H1 (cell line): ENCODE measurements at regions not wholly inside any gene's neighbourhood (a gene's known extent, or its start where the extent isn't known, plus 50 kb on each side); places are given as distances from the start of the nearest gene placed in this dataset.

ENCODE experiments used
- CBX8 ChIP-seq: fragments of 300-800, 300-1000 bp; sonication (generic); IDR thresholded peaks from 2 replicates; pipeline ENCODE4 v1.7.1; 2016; ENCODE audit warnings: low read depth, low read length, borderline replicate concordance
- JUND ChIP-seq: IDR thresholded peaks from 2 replicates; pipeline ENCODE4 v1.6.1; 2011; ENCODE audit warnings: mild to moderate bottlenecking, improper control_type of control experiment, low read length
- POLR2A ChIP-seq, 2 experiments: IDR thresholded peaks; 1 replicate in 1 of 2; 2 replicates in 1 of 2; pipeline ENCODE4 v1.6.1; 2011; ENCODE audit warnings: low read depth in 2 of 2, low read length in 2 of 2, mild to moderate bottlenecking in 2 of 2; ENCODE audit errors: control extremely low read depth in 1 of 2
- SUZ12 ChIP-seq: fragments of 200-600 bp; sonication (generic); IDR thresholded peaks from 2 replicates; pipeline ENCODE4 v1.6.1; 2012; ENCODE audit warnings: mild to moderate bottlenecking, inconsistent platforms, low read length, moderate library complexity, mixed read lengths
- TF ChIP-seq, protein P1 (sequence below): IDR thresholded peaks from 2 replicates; pipeline ENCODE4 v1.6.1; 2011; ENCODE audit warnings: low read length, improper control_type of control experiment

DNA sequence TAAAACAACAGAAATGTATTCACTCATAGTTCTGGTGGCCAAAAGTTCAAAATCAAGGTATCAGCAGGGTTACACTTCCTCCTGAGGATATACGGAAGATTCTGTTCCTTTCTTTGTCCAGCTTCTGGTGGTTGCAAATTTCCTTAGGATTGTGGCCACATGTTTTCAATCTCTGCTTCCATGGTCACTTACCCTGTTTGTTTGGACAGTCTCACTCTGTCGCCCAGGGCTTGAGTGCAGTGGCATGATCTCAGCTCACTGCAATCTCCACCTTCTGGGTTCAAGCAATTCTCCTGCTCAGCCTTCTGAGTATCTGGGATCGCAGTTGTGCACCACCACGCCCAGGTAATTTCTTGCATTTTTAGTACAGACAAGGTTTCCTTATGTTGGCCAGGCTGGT, 534.3 kb downstream of the KCNA4 start (continued):
- TF ChIP-seq, protein P1, sequence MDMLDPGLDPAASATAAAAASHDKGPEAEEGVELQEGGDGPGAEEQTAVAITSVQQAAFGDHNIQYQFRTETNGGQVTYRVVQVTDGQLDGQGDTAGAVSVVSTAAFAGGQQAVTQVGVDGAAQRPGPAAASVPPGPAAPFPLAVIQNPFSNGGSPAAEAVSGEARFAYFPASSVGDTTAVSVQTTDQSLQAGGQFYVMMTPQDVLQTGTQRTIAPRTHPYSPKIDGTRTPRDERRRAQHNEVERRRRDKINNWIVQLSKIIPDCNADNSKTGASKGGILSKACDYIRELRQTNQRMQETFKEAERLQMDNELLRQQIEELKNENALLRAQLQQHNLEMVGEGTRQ = no peak
- TF ChIP-seq JUND = no peak
- no peak for TF ChIP-seq POLR2A (IDR thresholded peaks at IDR 0.05; ENCODE audit: control extremely low read depth in 1 of 2, low read depth in 2 of 2, low read length in 2 of 2)
- no peak for TF ChIP-seq SUZ12
- TF ChIP-seq CBX8 = no peak
